OCI-LY7 (cell line): ENCODE measurements at regions not wholly inside any gene's neighbourhood (a gene's known extent, or its start where the extent isn't known, plus 50 kb on each side); places are given as distances from the start of the nearest gene placed in this dataset.

Experiments
- BruUV-seq: library from RNA; stranded (reverse); fragments of 400-500 nt; replicated peaks from 2 replicates; lab custom pipeline; 2021; lab: Mats Ljungman, UMichigan
- CTCF ChIA-PET: fragments of 300-600 bp; sonication (Branson Sonifier 250); formaldehyde crosslinking; loops from one replicate; lab custom pipeline; 2022; ENCODE audit warnings: antibody characterized with exemption; ENCODE audit not compliant: unreplicated experiment; lab: Charles Lee
- POLR2A ChIA-PET: fragments of 300-600 bp; sonication (Branson Sonifier 250); formaldehyde crosslinking; loops from one replicate; lab custom pipeline; 2022; ENCODE audit warnings: antibody characterized with exemption; lab: Charles Lee
- DNase-seq: peaks from one replicate; pipeline ENCODE4 v3.0.0-alpha.2; 2015; ENCODE audit warnings: low spot score
- H2AFZ ChIP-seq: fragments of 200-600 bp; sonication (generic), shearing (Covaris generic); 2 replicates; pipeline ENCODE4 v1.6.1; 2014; ENCODE audit warnings: mild to moderate bottlenecking, antibody characterized with exemption, low read length, moderate library complexity
- H3K27ac ChIP-seq: fragments of 200-600 bp; sonication (generic); 2 replicates; pipeline ENCODE4 v1.5.1; 2014; ENCODE audit warnings: mixed run types, low read depth, mild to moderate bottlenecking, moderate library complexity, low read length, inconsistent platforms; ENCODE audit not compliant: poor library complexity, severe bottlenecking
- H3K36me3 ChIP-seq: fragments of 200-600 bp; sonication (generic); 2 replicates; pipeline ENCODE4 v1.6.1; 2014; ENCODE audit warnings: mild to moderate bottlenecking, antibody characterized with exemption, low read length, moderate library complexity, mixed read lengths; ENCODE audit not compliant: insufficient read depth
- H3K4me1 ChIP-seq: fragments of 200-600 bp; sonication (generic); 2 replicates; pipeline ENCODE4 v1.5.1; 2014; ENCODE audit warnings: mild to moderate bottlenecking, low read length; ENCODE audit not compliant: insufficient read depth, poor library complexity, severe bottlenecking
- H3K4me2 ChIP-seq: fragments of 200-600 bp; sonication (generic); 2 replicates; pipeline ENCODE4 v1.6.1; 2014; ENCODE audit warnings: mild to moderate bottlenecking, low read length
- H3K4me3 ChIP-seq: fragments of 200-600 bp; sonication (generic); 2 replicates; pipeline ENCODE4 v1.5.1; 2014; ENCODE audit warnings: mild to moderate bottlenecking, low read depth, low read length; ENCODE audit not compliant: poor library complexity, severe bottlenecking
- H3K79me2 ChIP-seq: fragments of 200-600 bp; sonication (generic); 2 replicates; pipeline ENCODE4 v1.6.1; 2016; ENCODE audit warnings: low read depth, mild to moderate bottlenecking, low read length, moderate library complexity, mixed read lengths; ENCODE audit not compliant: insufficient read depth
- H3K9me2 ChIP-seq: fragments of 200-600 bp; sonication (generic); 2 replicates; pipeline ENCODE4 v1.6.1; 2016; ENCODE audit warnings: mild to moderate bottlenecking, low read length, mixed read lengths; ENCODE audit not compliant: insufficient read depth
- H3K9me3 ChIP-seq: fragments of 200-600 bp; sonication (generic); 2 replicates; pipeline ENCODE4 v1.6.1; 2014; ENCODE audit warnings: mild to moderate bottlenecking, mixed run types, low read length, mixed read lengths
- H4K20me1 ChIP-seq: fragments of 200-600 bp; sonication (generic); 2 replicates; pipeline ENCODE4 v1.6.1; 2014; ENCODE audit warnings: mild to moderate bottlenecking, antibody characterized with exemption, low read length, moderate library complexity, mixed read lengths; ENCODE audit not compliant: insufficient read depth
- CTCF ChIP-seq: fragments of 200-600 bp; sonication (generic); conservative IDR thresholded peaks from 2 replicates; pipeline ENCODE4 v1.5.1; 2014; ENCODE audit warnings: mild to moderate bottlenecking, antibody characterized with exemption, low read length, moderate library complexity, mixed read lengths
- EZH2phosphoT487 ChIP-seq: fragments of 200-600 bp; sonication (generic); IDR thresholded peaks from 2 replicates; pipeline ENCODE4 v1.6.1; 2018; ENCODE audit warnings: low read depth, borderline replicate concordance, mild to moderate bottlenecking, mixed run types, antibody characterized with exemption, low read length, moderate library complexity, mixed read lengths
- intact Hi-C: fragments of 100-400 bp; cut with micrococcal nuclease; formaldehyde crosslinking; loops from one replicate; pipeline ENCODE4 v1.10.0; 2022; ENCODE audit not compliant: unreplicated experiment

GRCh38 chr3:71905426-71905825 is 120.5 kb upstream of the PROK2 start:
- Histone ChIP-seq H3K36me3 (no peaks in the 10 kb centered on the region), H3K4me3 (no peak overlapping the region), H3K27ac (no peak overlapping the region), H3K9me2 (no peaks in the 10 kb centered on the region), H3K4me2 (no peak overlapping the region), H2AFZ (no peak overlapping the region), H3K79me2 (no peaks in the 10 kb centered on the region), H3K9me3 (no peaks in the 10 kb centered on the region), H4K20me1 (no peaks in the 10 kb centered on the region), H3K4me1 (peaks cover 10% of the 10 kb centered on the region)
- peak; percentile 33 for DNase-seq
- no TSS peak for BruUV-seq
- intact Hi-C loops = no loop called here
- TF ChIP-seq EZH2phosphoT487 = no peak
- TF ChIP-seq CTCF = no peak
- CTCF ChIA-PET = no interaction called here
- POLR2A ChIA-PET = no interaction called here

GRCh38 chr3:71903936-71904335 is 119.0 kb upstream of the PROK2 start:
- no peak overlapping the region for H3K4me2 ChIP-seq
- ChIA-PET CTCF (no interaction called here), POLR2A (no interaction called here)
- no peak overlapping the region for H3K4me3 ChIP-seq
- no peaks in the 10 kb centered on the region for H3K9me2 ChIP-seq
- no peaks in the 10 kb centered on the region for H3K79me2 ChIP-seq
- no peak overlapping the region for H3K27ac ChIP-seq
- DNase-seq = no peak
- peaks cover 10% of the 10 kb centered on the region for H3K4me1 ChIP-seq
- TF ChIP-seq CTCF (no peak), EZH2phosphoT487 (no peak)
- intact Hi-C loops = no loop called here
- no peaks in the 10 kb centered on the region for H3K36me3 ChIP-seq
- no peak overlapping the region for H2AFZ ChIP-seq
- BruUV-seq = no TSS peak
- H4K20me1 ChIP-seq = no peaks in the 10 kb centered on the region
- H3K9me3 ChIP-seq = no peaks in the 10 kb centered on the region

GRCh38 chr3:71903112-71903495 is 118.2 kb upstream of the PROK2 start:
- BruUV-seq = no TSS peak
- no peaks in the 10 kb centered on the region for H3K79me2 ChIP-seq
- H2AFZ ChIP-seq = no peak overlapping the region
- intact Hi-C loops = no loop called here
- no peaks in the 10 kb centered on the region for H3K9me2 ChIP-seq
- ChIA-PET CTCF (interaction anchor here (1.1 to 1.7 kb wide), 2 partner anchors 27 to 28 kb away, joined by 3 to 8 read pairs; no protein-coding TSS in a partner anchor), POLR2A (interaction anchor here (0.6 kb wide), 1 partner anchor 870 kb away, joined by 5 read pairs; no protein-coding TSS in a partner anchor)
- H3K4me1 ChIP-seq = peaks cover 10% of the 10 kb centered on the region
- no peak for DNase-seq
- H4K20me1 ChIP-seq = no peaks in the 10 kb centered on the region
- H3K36me3 ChIP-seq = no peaks in the 10 kb centered on the region
- no peak overlapping the region for H3K4me2 ChIP-seq
- no peak for TF ChIP-seq EZH2phosphoT487
- TF ChIP-seq CTCF = no peak
- H3K4me3 ChIP-seq = no peak overlapping the region
- H3K9me3 ChIP-seq = no peaks in the 10 kb centered on the region
- no peak overlapping the region for H3K27ac ChIP-seq
